ENCODE measurements at regions not wholly inside any gene's neighbourhood (a gene's known extent, or its start where the extent isn't known, plus 50 kb on each side); places are given as distances from the start of the nearest gene placed in this dataset.
"Not testable (repeated sequence)": the region's sequence is repeated elsewhere in the genome, so short reads cannot be mapped to it uniquely, and the experiment has no call there.

DNA sequence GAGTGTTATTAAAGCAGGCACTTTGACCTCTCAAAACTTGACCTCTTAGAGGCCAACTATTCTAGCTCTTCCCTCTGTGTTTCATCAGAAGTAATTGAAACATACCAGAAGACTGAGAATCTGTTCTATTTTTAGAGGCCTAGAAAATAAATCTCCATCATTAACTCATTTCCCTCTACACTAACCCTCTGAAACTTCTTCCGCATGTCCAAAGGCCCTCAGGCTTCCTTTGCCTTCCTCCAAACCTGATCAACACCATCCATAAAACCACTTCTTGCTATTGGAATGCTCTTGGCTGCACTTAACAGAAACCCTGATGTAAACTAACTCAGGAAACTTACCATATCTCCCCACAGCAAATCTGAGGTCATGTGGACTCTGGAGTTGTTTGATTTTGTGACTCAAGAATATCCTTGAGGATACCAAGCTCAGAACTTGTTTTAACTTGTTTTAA is 196.4 kb downstream of the RPAP3 start:
- DNase-seq (ENCODE audit: extremely low read depth in 1 of 11, low read depth in 9 of 11, low spot score in 4 of 11), result no peak

GRCh38 chr12:47507221-47507620 is 198.6 kb downstream of the RPAP3 start:
- no peak for DNase-seq (ENCODE audit: extremely low read depth in 1 of 11, low read depth in 9 of 11, low spot score in 4 of 11)

GRCh38 chr12:47504775-47505446 is 200.9 kb downstream of the RPAP3 start:
- no peak for DNase-seq (ENCODE audit: extremely low read depth in 1 of 11, low read depth in 9 of 11, low spot score in 4 of 11)

GRCh38 chr12:47493801-47494200 is 212.0 kb downstream of the RPAP3 start:
- DNase-seq (ENCODE audit: extremely low read depth in 1 of 11, low read depth in 9 of 11, low spot score in 4 of 11), result no peak

DNA sequence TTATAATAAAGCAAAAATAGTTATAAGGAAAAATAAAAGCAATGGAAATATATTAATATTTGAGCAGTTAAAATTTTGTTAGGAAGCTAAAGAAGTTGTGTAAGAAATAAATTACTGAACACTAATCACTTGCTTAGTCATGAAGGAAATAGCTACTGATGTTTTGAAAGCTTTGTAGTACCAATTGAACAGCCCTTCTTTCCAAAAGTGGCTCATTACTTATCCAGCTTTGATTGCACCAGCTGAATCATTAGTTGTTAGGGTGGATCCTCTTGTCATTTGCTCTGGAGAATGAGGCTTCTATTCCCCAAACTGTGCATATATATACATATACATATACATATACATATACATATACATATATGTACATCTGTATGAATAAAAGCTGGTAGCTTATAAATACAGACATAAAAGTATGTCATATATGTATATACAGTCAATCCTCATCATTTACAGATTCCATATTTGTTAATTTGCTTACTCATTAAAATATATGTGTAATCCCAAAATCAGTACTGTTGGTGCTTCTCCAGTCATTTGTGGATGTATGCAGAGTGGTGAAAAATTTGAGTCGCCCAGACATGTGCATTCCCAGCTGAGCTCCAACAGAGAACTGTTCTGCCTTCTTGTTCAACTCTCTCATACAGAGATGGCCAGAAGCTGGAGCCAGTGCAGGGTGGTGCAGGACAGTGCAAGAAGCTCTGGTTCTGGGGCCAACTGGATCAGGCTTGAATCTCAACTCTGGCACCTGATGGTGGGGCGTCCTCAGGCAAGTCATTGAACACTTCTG is 214.1 kb downstream of the RPAP3 start:
- no peak for DNase-seq (ENCODE audit: extremely low read depth in 1 of 11, low read depth in 9 of 11, low spot score in 4 of 11)

- no peak for DNase-seq (ENCODE audit: extremely low read depth in 1 of 11, low read depth in 9 of 11, low spot score in 4 of 11)
Observed at GRCh38 chr12:47488888-47489287, 216.9 kb downstream of the RPAP3 start.

DNA sequence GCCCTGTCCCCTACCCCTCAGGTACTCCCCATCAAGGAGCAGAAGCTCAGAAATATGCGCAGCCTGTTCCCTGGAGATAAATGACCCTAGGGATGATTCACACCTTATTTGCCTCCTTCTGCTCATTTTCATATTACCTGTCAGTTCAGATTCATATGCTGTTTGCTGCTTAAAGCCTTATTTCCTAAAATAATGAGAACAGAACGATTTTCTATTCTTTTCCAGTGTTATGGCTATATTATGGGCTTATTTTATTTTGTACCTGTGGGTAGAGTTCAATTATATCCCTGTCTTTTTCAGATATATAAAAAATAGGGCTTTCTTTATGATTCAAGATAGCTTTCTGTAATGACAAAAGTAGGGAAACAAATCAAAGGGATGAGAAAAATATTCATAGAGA is 224.8 kb downstream of the RPAP3 start:
- no peak for DNase-seq (ENCODE audit: extremely low read depth in 1 of 11, low read depth in 9 of 11, low spot score in 4 of 11)

DNA sequence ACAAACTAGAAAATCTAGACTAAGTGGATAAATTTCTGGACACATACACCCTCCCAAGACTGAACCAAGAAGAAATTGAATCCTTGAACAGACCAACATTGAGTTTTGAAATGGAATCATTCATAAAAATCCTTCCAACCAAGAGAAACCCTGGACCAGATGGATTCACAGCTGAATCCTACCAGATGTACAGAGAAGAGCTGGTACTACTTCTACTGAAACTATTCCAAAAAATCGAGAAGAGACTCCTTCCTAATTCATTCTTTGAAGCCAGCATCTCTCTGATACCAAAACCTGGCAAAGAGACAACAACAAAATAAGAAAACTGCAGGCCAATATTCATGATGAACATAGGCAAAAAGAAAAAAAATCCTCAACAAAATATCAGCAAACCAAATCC is 227.4 kb downstream of the RPAP3 start:
- DNase-seq (ENCODE audit: extremely low read depth in 1 of 11, low read depth in 9 of 11, low spot score in 4 of 11), result no peak

DNA sequence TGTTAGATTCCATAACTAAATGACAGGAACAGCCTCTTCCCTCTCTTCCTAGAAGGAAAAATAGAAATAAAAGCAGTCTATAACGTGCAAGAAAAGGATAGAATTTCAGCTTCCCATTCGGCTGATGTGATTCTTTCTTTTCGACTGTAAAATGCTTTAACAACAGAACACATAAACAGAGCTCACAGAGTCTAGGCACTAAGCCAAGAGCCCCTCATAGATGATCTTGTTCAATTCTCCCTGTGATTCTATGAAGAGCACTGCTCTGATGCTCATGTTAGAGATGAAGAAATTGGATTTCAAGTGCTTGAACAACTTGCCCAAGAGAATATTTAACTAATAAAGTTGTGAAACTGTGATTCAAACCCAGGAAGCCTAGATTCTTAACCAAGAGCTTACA is 232.7 kb downstream of the RPAP3 start:
- no peak for DNase-seq (ENCODE audit: extremely low read depth in 1 of 11, low read depth in 9 of 11, low spot score in 4 of 11)

- not testable (repeated sequence) for DNase-seq (ENCODE audit: extremely low read depth in 1 of 11, low read depth in 9 of 11, low spot score in 4 of 11)
Observed at GRCh38 chr12:47470349-47470748, 235.5 kb downstream of the RPAP3 start.

GRCh38 chr12:47463918-47464317 is 241.9 kb downstream of the RPAP3 start:
- DNase-seq (ENCODE audit: extremely low read depth in 1 of 11, low read depth in 9 of 11, low spot score in 4 of 11), result not testable (repeated sequence)

DNA sequence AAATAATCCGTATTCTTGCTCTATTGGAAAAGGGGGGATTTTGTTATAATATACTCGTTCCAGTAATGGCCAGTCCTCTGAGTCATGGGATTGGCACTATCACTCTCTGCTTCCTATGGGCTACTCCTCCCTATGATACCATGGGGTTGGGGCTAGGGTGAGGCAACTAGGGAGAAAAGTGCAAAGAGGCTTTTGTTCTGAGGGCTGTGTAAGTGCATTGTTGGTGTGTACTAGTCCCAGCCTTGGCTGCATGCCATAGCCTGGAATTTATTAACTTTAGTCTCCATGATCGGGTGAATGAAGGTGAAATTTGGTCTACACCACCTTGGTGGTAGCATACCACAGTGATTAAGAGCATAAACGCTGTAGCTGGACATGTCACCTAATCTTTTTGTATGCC is 247.6 kb downstream of the RPAP3 start:
- DNase-seq (ENCODE audit: extremely low read depth in 1 of 11, low read depth in 9 of 11, low spot score in 4 of 11), result no peak

DNA sequence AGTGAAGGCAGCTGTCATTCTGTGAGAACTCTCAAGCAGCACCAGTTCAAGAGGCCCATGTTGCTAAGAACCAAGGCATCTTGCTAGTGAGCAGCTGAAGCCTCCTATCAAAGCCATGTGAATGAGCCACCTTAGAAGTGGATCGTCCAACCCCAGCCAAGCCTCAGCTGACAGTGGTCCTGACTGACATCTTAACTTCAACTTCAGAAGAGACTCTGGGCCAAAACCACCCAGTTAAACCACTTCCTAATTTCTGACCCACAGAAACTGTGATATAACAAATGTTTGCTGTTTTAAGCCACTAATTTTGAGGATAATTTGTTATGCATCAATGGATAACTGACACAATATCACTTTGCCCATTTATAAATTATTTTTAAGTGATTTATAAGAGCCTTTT is 256.0 kb downstream of the RPAP3 start:
- no peak for DNase-seq (ENCODE audit: extremely low read depth in 1 of 11, low read depth in 9 of 11, low spot score in 4 of 11)

DNA sequence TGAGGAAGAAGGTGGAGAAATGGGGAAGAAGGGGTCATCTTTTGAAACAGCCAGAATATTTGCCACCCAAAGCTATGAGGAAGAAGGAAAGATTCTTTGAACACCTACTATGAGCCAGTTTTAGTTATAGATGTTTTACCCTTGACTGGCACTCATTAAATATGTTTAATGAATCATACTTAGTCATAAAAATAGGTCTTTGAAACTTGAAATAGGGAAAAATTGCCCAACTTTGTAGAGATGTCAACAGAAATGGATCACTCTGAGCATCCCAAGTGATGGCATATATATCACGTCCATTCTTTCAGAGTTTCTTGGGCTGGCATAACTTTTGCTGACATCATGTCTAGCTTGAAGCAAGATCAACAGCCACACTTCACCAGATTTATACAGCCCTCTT is 263.5 kb downstream of the RPAP3 start:
- no peak for DNase-seq (ENCODE audit: extremely low read depth in 1 of 11, low read depth in 9 of 11, low spot score in 4 of 11)

GRCh38 chr12:47441490-47441889 is 264.3 kb downstream of the RPAP3 start:
- no peak for DNase-seq (ENCODE audit: extremely low read depth in 1 of 11, low read depth in 9 of 11, low spot score in 4 of 11)

GRCh38 chr12:47438175-47438574 is 267.7 kb downstream of the RPAP3 start:
- DNase-seq (ENCODE audit: extremely low read depth in 1 of 11, low read depth in 9 of 11, low spot score in 4 of 11), result no peak

DNA sequence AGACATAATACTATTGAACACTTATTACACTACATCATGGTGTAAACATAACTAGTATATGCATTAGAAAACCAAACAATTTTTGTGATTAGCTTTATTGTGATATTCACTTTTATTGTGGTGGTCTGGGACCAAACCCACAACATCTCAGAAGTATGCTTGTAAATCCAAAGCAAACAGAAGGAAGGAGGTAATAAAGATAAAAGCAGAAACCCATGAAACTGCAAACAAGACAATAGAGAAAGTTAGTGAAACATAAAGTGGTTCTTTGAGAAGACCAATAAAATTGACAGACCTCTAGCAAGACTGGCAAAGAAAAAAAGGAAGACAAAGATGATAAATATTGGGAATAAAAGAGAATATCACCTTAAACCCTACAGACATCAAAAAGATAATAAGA is 268.3 kb downstream of the RPAP3 start:
- no peak for DNase-seq (ENCODE audit: extremely low read depth in 1 of 11, low read depth in 9 of 11, low spot score in 4 of 11)

DNA sequence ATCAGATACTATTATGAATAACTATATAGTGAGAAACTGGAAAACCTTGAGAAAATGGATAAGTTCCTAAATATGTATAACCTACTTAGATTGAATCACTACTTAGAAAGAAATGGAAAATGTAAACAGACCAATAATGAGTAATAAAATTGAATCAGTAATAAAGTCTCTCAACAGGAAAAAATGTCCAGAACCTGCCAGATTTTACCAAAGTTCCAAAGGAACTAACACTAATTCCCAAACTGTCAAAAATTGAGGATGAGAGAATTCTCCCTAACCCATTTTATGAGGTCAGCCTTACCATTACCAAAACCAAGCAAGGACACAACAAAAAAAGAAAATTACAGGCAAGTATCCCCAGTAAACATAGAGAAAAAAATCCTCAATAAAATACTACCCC is 272.0 kb downstream of the RPAP3 start:
- DNase-seq (ENCODE audit: extremely low read depth in 1 of 11, low read depth in 9 of 11, low spot score in 4 of 11), result no peak

- not testable (repeated sequence) for DNase-seq (ENCODE audit: extremely low read depth in 1 of 11, low read depth in 9 of 11, low spot score in 4 of 11)
Observed at GRCh38 chr12:47426678-47427309, 279.0 kb downstream of the RPAP3 start.

- no peak for DNase-seq (ENCODE audit: extremely low read depth in 1 of 11, low read depth in 9 of 11, low spot score in 4 of 11)
Observed at GRCh38 chr12:47422611-47423010, 283.2 kb downstream of the RPAP3 start.
